ENCODE measurements at regions not wholly inside any gene's neighbourhood (a gene's known extent, or its start where the extent isn't known, plus 50 kb on each side); places are given as distances from the start of the nearest gene placed in this dataset.

GRCh38 chr15:39415634-39416033 is 165.2 kb upstream of the THBS1 start:
- no peak overlapping the region for H3K4me2 ChIP-seq (ENCODE audit: low read length)
- H3K4me3 ChIP-seq (ENCODE audit: low read depth, low read length, poor library complexity, severe bottlenecking), result no peak overlapping the region
- no peak overlapping the region for H2AFZ ChIP-seq (ENCODE audit: low read length)
- CTCF ChIA-PET (ENCODE audit: unreplicated experiment), result no interaction called here
- no peaks in the 10 kb centered on the region for H3K36me3 ChIP-seq (ENCODE audit: insufficient read depth, low read length)
- intact Hi-C loops (cut with micrococcal nuclease; ENCODE audit: unreplicated experiment), result no loop called here
- TF ChIP-seq, protein P1, sequence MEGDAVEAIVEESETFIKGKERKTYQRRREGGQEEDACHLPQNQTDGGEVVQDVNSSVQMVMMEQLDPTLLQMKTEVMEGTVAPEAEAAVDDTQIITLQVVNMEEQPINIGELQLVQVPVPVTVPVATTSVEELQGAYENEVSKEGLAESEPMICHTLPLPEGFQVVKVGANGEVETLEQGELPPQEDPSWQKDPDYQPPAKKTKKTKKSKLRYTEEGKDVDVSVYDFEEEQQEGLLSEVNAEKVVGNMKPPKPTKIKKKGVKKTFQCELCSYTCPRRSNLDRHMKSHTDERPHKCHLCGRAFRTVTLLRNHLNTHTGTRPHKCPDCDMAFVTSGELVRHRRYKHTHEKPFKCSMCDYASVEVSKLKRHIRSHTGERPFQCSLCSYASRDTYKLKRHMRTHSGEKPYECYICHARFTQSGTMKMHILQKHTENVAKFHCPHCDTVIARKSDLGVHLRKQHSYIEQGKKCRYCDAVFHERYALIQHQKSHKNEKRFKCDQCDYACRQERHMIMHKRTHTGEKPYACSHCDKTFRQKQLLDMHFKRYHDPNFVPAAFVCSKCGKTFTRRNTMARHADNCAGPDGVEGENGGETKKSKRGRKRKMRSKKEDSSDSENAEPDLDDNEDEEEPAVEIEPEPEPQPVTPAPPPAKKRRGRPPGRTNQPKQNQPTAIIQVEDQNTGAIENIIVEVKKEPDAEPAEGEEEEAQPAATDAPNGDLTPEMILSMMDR (conservative IDR thresholded peaks at IDR 0.05; ENCODE audit: low read length), result no peak
- no peak for TF ChIP-seq EZH2phosphoT487 (IDR thresholded peaks at IDR 0.05; ENCODE audit: borderline replicate concordance, low read depth, low read length)
- POLR2A ChIA-PET, result no interaction called here
- no peak for DNase-seq (ENCODE audit: low spot score)
- no TSS peak for BruUV-seq (replicated peaks)
- H3K27ac ChIP-seq (ENCODE audit: low read depth, low read length, poor library complexity, severe bottlenecking), result no peak overlapping the region
- H4K20me1 ChIP-seq (ENCODE audit: insufficient read depth, low read length), result no peaks in the 10 kb centered on the region; the same call in 1 of the 2 replicates
- H3K9me2 ChIP-seq (ENCODE audit: insufficient read depth, low read length), result no peaks in the 10 kb centered on the region
- H3K9me3 ChIP-seq (ENCODE audit: low read length), result no peaks in the 10 kb centered on the region
- H3K79me2 ChIP-seq (ENCODE audit: insufficient read depth, low read depth, low read length), result no peaks in the 10 kb centered on the region
- no peaks in the 10 kb centered on the region for H3K4me1 ChIP-seq (ENCODE audit: insufficient read depth, low read length, poor library complexity, severe bottlenecking)

GRCh38 chr15:39416258-39416657 is 164.6 kb upstream of the THBS1 start:
- intact Hi-C loops (cut with micrococcal nuclease; ENCODE audit: unreplicated experiment), result no loop called here
- no peaks in the 10 kb centered on the region for H3K9me3 ChIP-seq (ENCODE audit: low read length)
- H3K9me2 ChIP-seq (ENCODE audit: insufficient read depth, low read length), result no peaks in the 10 kb centered on the region
- ChIA-PET POLR2A (no interaction called here), CTCF (ENCODE audit: unreplicated experiment) (no interaction called here)
- no peaks in the 10 kb centered on the region for H3K36me3 ChIP-seq (ENCODE audit: insufficient read depth, low read length)
- H3K4me2 ChIP-seq (ENCODE audit: low read length), result no peak overlapping the region
- H3K4me1 ChIP-seq (ENCODE audit: insufficient read depth, low read length, poor library complexity, severe bottlenecking), result no peaks in the 10 kb centered on the region
- no peak overlapping the region for H3K4me3 ChIP-seq (ENCODE audit: low read depth, low read length, poor library complexity, severe bottlenecking)
- no peak for DNase-seq (ENCODE audit: low spot score)
- no peak overlapping the region for H3K27ac ChIP-seq (ENCODE audit: low read depth, low read length, poor library complexity, severe bottlenecking)
- BruUV-seq (replicated peaks), result no TSS peak
- no peaks in the 10 kb centered on the region for H3K79me2 ChIP-seq (ENCODE audit: insufficient read depth, low read depth, low read length)
- TF ChIP-seq, protein P1 (conservative IDR thresholded peaks at IDR 0.05; ENCODE audit: low read length), result no peak
- TF ChIP-seq EZH2phosphoT487 (IDR thresholded peaks at IDR 0.05; ENCODE audit: borderline replicate concordance, low read depth, low read length), result no peak
- H4K20me1 ChIP-seq (ENCODE audit: insufficient read depth, low read length), result no peaks in the 10 kb centered on the region; the same call in 1 of the 2 replicates
- H2AFZ ChIP-seq (ENCODE audit: low read length), result no peak overlapping the region

- CTCF ChIA-PET (ENCODE audit: unreplicated experiment), result no interaction called here
Observed at GRCh38 chr15:39417366-39418134, 163.3 kb upstream of the THBS1 start.

More at GRCh38 chr15:39417366-39418134, 163.3 kb upstream of the THBS1 start:
- H3K4me1 ChIP-seq (ENCODE audit: insufficient read depth, low read length, poor library complexity, severe bottlenecking), result no peaks in the 10 kb centered on the region
- no peak overlapping the region for H3K4me2 ChIP-seq (ENCODE audit: low read length)
- no peak for TF ChIP-seq EZH2phosphoT487 (IDR thresholded peaks at IDR 0.05; ENCODE audit: borderline replicate concordance, low read depth, low read length)
- TF ChIP-seq, protein P1 (conservative IDR thresholded peaks at IDR 0.05; ENCODE audit: low read length), result no peak
- no peaks in the 10 kb centered on the region; the same call in 1 of the 2 replicates for H4K20me1 ChIP-seq (ENCODE audit: insufficient read depth, low read length)
- H2AFZ ChIP-seq (ENCODE audit: low read length), result no peak overlapping the region
- POLR2A ChIA-PET, result no interaction called here
- no peak overlapping the region for H3K4me3 ChIP-seq (ENCODE audit: low read depth, low read length, poor library complexity, severe bottlenecking)
- H3K36me3 ChIP-seq (ENCODE audit: insufficient read depth, low read length), result no peaks in the 10 kb centered on the region
- H3K79me2 ChIP-seq (ENCODE audit: insufficient read depth, low read depth, low read length), result no peaks in the 10 kb centered on the region
- no peaks in the 10 kb centered on the region for H3K9me2 ChIP-seq (ENCODE audit: insufficient read depth, low read length)
- no peaks in the 10 kb centered on the region for H3K9me3 ChIP-seq (ENCODE audit: low read length)
- H3K27ac ChIP-seq (ENCODE audit: low read depth, low read length, poor library complexity, severe bottlenecking), result no peak overlapping the region
- no peak for DNase-seq (ENCODE audit: low spot score)
- intact Hi-C loops (cut with micrococcal nuclease; ENCODE audit: unreplicated experiment), result no loop called here
- no TSS peak for BruUV-seq (replicated peaks)

Data from OCI-LY7 (cell line).